ENCODE measurements at regions not wholly inside any gene's neighbourhood (a gene's known extent, or its start where the extent isn't known, plus 50 kb on each side); places are given as distances from the start of the nearest gene placed in this dataset.

DNA sequence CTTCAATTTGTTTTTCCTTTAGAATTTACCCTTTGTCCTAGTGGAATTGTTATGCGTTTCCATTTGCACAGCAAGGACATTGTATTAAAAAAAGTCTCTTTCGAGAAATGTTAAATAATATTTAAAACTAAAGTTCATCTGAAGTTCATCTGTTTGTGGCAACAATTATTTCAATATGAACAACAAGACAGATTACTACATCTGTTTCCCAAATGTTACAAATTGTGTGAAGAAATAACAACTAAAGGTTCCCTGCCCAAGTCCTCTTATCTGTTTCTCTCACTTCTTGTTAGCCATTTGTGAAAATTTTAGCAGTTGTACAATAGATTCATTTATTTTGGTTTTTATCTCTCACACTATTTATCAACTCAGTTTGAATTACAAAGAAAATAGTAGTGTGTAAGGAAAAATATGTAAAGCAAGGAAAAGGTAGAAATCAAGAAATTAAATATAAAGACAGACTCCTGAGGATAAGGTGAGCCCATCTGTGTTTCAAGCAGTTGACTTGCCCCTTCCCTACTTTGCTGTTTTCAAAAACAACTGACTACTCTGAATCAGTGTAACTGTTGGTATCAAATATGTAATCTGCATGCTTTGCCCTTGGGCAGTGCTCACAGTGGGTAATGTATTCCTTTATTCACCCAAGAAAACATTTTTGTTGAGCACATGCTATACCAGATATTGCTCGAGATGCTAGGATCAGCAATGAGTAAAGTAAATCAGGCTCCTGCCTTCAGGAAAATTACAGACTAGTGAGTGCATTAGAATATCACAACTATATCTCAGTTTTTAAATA lies 118.9 kb upstream of the PCDH7 start:
- TF ChIP-seq GABPA (IDR thresholded peaks at IDR 0.05; ENCODE audit: borderline replicate concordance, insufficient read depth, low read length) (no peak), TAF1 (IDR thresholded peaks at IDR 0.05; ENCODE audit: low read depth, low read length) (no peak), ZNF274 (IDR thresholded peaks at IDR 0.05; ENCODE audit: borderline replicate concordance, extremely low read depth, low read length) (no peak), RFX5 (IDR thresholded peaks at IDR 0.05; ENCODE audit: borderline replicate concordance, low read depth, low read length) (no peak)
- TF ChIP-seq, protein P1, sequence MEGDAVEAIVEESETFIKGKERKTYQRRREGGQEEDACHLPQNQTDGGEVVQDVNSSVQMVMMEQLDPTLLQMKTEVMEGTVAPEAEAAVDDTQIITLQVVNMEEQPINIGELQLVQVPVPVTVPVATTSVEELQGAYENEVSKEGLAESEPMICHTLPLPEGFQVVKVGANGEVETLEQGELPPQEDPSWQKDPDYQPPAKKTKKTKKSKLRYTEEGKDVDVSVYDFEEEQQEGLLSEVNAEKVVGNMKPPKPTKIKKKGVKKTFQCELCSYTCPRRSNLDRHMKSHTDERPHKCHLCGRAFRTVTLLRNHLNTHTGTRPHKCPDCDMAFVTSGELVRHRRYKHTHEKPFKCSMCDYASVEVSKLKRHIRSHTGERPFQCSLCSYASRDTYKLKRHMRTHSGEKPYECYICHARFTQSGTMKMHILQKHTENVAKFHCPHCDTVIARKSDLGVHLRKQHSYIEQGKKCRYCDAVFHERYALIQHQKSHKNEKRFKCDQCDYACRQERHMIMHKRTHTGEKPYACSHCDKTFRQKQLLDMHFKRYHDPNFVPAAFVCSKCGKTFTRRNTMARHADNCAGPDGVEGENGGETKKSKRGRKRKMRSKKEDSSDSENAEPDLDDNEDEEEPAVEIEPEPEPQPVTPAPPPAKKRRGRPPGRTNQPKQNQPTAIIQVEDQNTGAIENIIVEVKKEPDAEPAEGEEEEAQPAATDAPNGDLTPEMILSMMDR (IDR thresholded peaks at IDR 0.05; ENCODE audit: control extremely low read depth in 1 of 3, insufficient read depth in 1 of 3, low read depth in 1 of 3, low read length in 3 of 3) = no peak
